ENCODE measurements at regions not wholly inside any gene's neighbourhood (a gene's known extent, or its start where the extent isn't known, plus 50 kb on each side); places are given as distances from the start of the nearest gene placed in this dataset.
"Not testable (repeated sequence)": the region's sequence is repeated elsewhere in the genome, so short reads cannot be mapped to it uniquely, and the experiment has no call there.

- Histone ChIP-seq H3K4me3 (ENCODE audit: low read depth, low read length) (no peak overlapping the region), H3K36me3 (ENCODE audit: insufficient read depth) (no peaks in the 10 kb centered on the region), H3K4me1 (ENCODE audit: insufficient read depth) (no peaks in the 10 kb centered on the region), H3K27ac (ENCODE audit: low read depth) (no peak overlapping the region)
- DNase-seq (ENCODE audit: extremely low spot score), result no peak
Measured at GRCh38 chr6:118367314-118367713, 180.8 kb upstream of the PLN start.

DNA sequence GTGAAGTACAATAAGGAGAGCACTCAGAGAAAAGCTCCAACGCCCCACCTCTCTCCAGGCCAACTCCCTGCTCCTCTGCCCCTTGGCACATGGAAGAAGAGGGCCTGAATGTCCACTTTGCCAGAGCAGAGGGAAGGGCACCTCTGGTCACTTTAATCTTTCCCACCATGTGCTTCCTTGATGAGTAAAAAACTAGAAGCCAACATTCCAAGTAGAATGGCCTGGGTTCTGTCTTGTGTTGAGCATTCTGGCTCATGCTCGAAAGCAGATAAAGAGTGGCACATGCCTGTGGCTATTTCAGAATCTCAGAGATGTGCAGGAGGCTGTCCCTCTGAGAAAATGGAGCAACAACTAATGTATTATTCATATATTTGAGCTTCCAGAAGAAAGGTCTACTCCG is 177.4 kb upstream of the PLN start:
- H3K4me1 ChIP-seq (ENCODE audit: insufficient read depth), result no peaks in the 10 kb centered on the region
- WGBS, result 89% methylated on average over 3 of the region's 3 CpGs
- no peak overlapping the region for H3K27ac ChIP-seq (ENCODE audit: low read depth)
- H3K36me3 ChIP-seq (ENCODE audit: insufficient read depth), result no peaks in the 10 kb centered on the region
- no peak overlapping the region for H3K4me3 ChIP-seq (ENCODE audit: low read depth, low read length)
- no peak for DNase-seq (ENCODE audit: extremely low spot score)

GRCh38 chr6:118371955-118372354 is 176.1 kb upstream of the PLN start:
- H3K27ac ChIP-seq (ENCODE audit: low read depth), result no peak overlapping the region
- 83% methylated on average over 1 of the region's 1 CpG for WGBS
- no peak for DNase-seq (ENCODE audit: extremely low spot score)
- no peaks in the 10 kb centered on the region for H3K36me3 ChIP-seq (ENCODE audit: insufficient read depth)
- no peak overlapping the region for H3K4me3 ChIP-seq (ENCODE audit: low read depth, low read length)
- no peaks in the 10 kb centered on the region for H3K4me1 ChIP-seq (ENCODE audit: insufficient read depth)

- Histone ChIP-seq H3K4me1 (ENCODE audit: insufficient read depth) (no peaks in the 10 kb centered on the region), H3K36me3 (ENCODE audit: insufficient read depth) (no peaks in the 10 kb centered on the region), H3K4me3 (ENCODE audit: low read depth, low read length) (no peak overlapping the region), H3K27ac (ENCODE audit: low read depth) (no peak overlapping the region)
- DNase-seq (ENCODE audit: extremely low spot score), result no peak
Measured at GRCh38 chr6:118372413-118372812, 175.7 kb upstream of the PLN start.

- WGBS, result 71% methylated on average over 15 of the region's 15 CpGs
- Histone ChIP-seq H3K4me3 (ENCODE audit: low read depth, low read length) (no peak overlapping the region), H3K4me1 (ENCODE audit: insufficient read depth) (no peaks in the 10 kb centered on the region), H3K36me3 (ENCODE audit: insufficient read depth) (no peaks in the 10 kb centered on the region), H3K27ac (ENCODE audit: low read depth) (no peak overlapping the region)
- no peak for DNase-seq (ENCODE audit: extremely low spot score)
Measured at GRCh38 chr6:118377711-118378414, 170.2 kb upstream of the PLN start.

DNA sequence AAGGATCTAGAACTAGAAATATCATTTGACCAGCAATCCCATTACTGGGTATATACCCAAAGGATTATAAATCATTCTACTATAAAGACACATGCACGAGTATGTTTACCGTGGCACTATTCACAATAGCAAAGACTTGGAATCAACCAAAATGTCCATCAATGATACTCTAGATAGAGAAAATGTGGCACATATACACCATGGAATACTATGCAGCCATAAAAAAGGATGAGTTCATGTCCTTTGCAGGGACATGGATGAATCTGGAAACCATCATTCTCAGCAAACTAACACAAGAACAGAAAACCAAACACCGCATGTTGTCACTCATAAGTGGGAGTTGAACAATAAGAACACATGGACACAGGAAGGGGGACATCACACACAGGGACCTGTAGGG is 167.5 kb upstream of the PLN start:
- not testable (repeated sequence) for H3K27ac ChIP-seq (ENCODE audit: low read depth); DNase-seq (ENCODE audit: extremely low spot score); H3K4me3 ChIP-seq (ENCODE audit: low read depth, low read length); H3K4me1 ChIP-seq (ENCODE audit: insufficient read depth); H3K36me3 ChIP-seq (ENCODE audit: insufficient read depth)
- 97% methylated on average over 3 of the region's 3 CpGs for WGBS

- 50% methylated on average over 3 of the region's 3 CpGs for WGBS
- Histone ChIP-seq H3K36me3 (ENCODE audit: insufficient read depth) (no peaks in the 10 kb centered on the region), H3K4me1 (ENCODE audit: insufficient read depth) (no peaks in the 10 kb centered on the region), H3K27ac (ENCODE audit: low read depth) (no peak overlapping the region), H3K4me3 (ENCODE audit: low read depth, low read length) (no peak overlapping the region)
- no peak for DNase-seq (ENCODE audit: extremely low spot score)
Measured at GRCh38 chr6:118382126-118382525, 166.0 kb upstream of the PLN start.

GRCh38 chr6:118383924-118384323 is 164.2 kb upstream of the PLN start:
- Histone ChIP-seq H3K4me3 (ENCODE audit: low read depth, low read length) (no peak overlapping the region), H3K4me1 (ENCODE audit: insufficient read depth) (no peaks in the 10 kb centered on the region), H3K36me3 (ENCODE audit: insufficient read depth) (no peaks in the 10 kb centered on the region), H3K27ac (ENCODE audit: low read depth) (no peak overlapping the region)
- WGBS, result 92% methylated on average over 1 of the region's 1 CpG
- no peak for DNase-seq (ENCODE audit: extremely low spot score)

DNA sequence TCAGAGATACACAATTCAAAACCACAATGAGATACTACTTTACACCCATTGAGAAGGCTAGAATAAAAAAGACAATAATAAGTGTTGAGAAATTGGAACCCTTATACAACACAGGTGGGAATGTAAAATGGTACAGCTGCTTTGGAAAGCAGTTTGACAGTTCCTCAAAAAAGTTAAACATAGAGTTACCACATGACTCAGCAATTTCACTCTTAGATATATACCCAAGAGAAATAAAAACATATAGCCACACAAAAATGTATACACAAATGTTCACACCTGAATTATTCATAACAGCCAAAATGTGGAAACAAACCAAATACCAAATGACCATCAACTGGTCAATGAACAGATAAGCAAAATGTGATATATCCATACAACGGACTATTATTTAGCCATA is 161.1 kb upstream of the PLN start:
- Histone ChIP-seq H3K4me1 (ENCODE audit: insufficient read depth) (no peaks in the 10 kb centered on the region), H3K36me3 (ENCODE audit: insufficient read depth) (no peaks in the 10 kb centered on the region), H3K4me3 (ENCODE audit: low read depth, low read length) (no peak overlapping the region), H3K27ac (ENCODE audit: low read depth) (no peak overlapping the region)
- DNase-seq (ENCODE audit: extremely low spot score), result no peak
- WGBS, result 100% methylated on average over 1 of the region's 1 CpG

DNA sequence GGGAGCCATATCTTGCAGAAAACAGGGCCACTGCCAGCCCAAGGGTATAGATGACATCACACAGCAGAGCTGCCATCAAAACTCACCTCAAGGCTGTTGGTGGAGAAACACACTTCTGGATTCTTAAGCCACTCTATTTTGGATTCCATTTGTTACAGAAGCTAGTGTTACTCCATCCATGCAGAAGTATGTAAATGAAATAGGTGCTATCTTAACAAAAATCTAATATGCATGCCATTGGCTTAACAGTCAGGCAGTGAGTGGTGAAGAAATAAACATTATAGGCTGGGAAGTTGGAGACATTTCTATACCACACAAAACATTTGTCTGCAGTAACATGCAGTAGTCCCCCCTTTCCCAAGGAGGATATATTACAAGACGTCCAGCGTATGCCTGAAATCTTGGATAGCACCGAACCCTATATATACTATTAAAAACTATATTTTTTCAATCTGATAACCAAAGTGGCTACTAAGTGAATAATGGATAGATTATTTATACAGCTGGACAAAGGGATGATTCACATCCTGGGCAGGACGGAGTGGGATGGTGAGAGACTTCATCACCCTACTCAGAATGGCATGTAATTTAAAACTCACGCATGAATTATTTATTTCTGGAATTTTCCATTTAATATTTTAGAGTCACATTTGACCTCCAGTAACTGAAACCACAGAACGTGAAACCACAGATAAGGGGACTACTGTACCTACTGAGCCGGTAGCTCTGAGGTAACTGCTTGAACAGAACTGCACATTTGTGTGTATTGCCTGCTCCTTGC is 160.0 kb upstream of the PLN start:
- Histone ChIP-seq H3K36me3 (ENCODE audit: insufficient read depth) (no peaks in the 10 kb centered on the region), H3K4me1 (ENCODE audit: insufficient read depth) (no peaks in the 10 kb centered on the region), H3K27ac (ENCODE audit: low read depth) (no peak overlapping the region), H3K4me3 (ENCODE audit: low read depth, low read length) (no peak overlapping the region)
- no peak for DNase-seq (ENCODE audit: extremely low spot score)
- 62% methylated on average over 7 of the region's 7 CpGs for WGBS

DNA sequence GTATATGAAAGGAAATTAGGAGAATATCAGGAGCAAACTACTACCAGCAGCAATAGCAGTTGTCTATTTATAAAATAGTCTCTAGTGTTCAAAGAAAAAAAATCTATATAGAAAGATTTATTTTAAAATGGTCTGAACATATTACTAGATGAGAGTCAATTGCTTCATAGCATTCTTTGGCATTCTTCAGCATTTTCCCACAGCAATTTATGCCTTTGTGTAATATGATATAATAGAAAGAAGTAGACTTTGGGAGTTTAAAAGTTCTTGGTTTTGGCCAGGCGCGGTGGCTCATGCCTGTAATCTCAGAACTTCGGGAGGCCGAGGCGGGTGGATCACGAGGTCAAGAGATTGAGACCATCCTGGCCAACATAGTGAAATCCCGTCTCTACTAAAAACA is 157.0 kb upstream of the PLN start:
- Histone ChIP-seq H3K36me3 (ENCODE audit: insufficient read depth) (no peaks in the 10 kb centered on the region), H3K4me3 (ENCODE audit: low read depth, low read length) (no peak overlapping the region), H3K27ac (ENCODE audit: low read depth) (no peak overlapping the region), H3K4me1 (ENCODE audit: insufficient read depth) (no peaks in the 10 kb centered on the region)
- WGBS, result 94% methylated on average over 7 of the region's 7 CpGs
- no peak for DNase-seq (ENCODE audit: extremely low spot score)

DNA sequence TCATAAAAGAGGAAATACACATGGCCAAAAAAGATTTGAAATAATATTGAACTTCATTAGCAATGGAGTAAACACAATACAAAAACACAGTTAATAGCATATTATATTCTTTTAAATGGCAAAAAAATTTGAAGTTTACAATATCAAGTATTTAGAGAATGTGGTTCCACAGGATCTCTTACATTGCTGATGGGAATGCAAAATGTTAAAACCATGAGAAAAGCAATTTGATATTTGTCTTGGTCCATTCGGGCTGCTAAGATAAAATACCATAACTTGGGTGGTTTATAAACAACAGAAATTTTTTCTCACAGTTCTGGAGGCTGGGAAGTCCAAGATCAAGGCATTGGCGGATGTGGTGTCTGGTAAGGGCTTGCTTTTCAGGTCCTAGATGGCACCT is 154.0 kb upstream of the PLN start:
- Histone ChIP-seq H3K36me3 (ENCODE audit: insufficient read depth) (no peaks in the 10 kb centered on the region), H3K4me3 (ENCODE audit: low read depth, low read length) (no peak overlapping the region), H3K27ac (ENCODE audit: low read depth) (peak overlapping the region; percentile 45), H3K4me1 (ENCODE audit: insufficient read depth) (no peaks in the 10 kb centered on the region)
- no peak for DNase-seq (ENCODE audit: extremely low spot score)
- 76% methylated on average over 2 of the region's 2 CpGs for WGBS

DNA sequence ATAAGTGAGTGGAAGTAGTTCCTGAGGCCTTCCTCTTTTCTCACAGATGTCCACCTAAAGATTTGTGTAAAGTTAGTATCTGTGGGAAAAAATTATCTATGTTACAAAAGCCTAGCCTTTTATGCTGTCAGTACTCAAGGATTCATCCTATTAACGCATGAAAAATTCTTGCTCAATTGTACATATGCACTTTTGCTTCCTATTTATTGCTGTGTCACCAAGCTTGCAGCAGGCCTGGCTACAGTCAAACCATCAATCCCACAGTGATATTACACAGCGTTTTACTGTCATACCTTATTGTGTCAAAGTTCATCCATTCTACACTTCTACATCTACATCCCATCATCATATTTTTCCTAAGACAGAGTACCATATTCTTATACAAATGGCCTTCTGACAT is 151.1 kb upstream of the PLN start:
- WGBS, result 93% methylated on average over 2 of the region's 2 CpGs
- Histone ChIP-seq H3K4me1 (ENCODE audit: insufficient read depth) (no peaks in the 10 kb centered on the region), H3K27ac (ENCODE audit: low read depth) (no peak overlapping the region), H3K4me3 (ENCODE audit: low read depth, low read length) (no peak overlapping the region), H3K36me3 (ENCODE audit: insufficient read depth) (no peaks in the 10 kb centered on the region)
- DNase-seq (ENCODE audit: extremely low spot score), result no peak

- no peak for DNase-seq (ENCODE audit: extremely low spot score)
- H3K27ac ChIP-seq (ENCODE audit: low read depth), result no peak overlapping the region
- WGBS, result 38% methylated on average over 1 of the region's 1 CpG
Measured at GRCh38 chr6:118397671-118398465, 150.2 kb upstream of the PLN start.

More at GRCh38 chr6:118397671-118398465, 150.2 kb upstream of the PLN start:
- Histone ChIP-seq H3K4me3 (ENCODE audit: low read depth, low read length) (no peak overlapping the region), H3K36me3 (ENCODE audit: insufficient read depth) (no peaks in the 10 kb centered on the region), H3K4me1 (ENCODE audit: insufficient read depth) (no peaks in the 10 kb centered on the region)

Measured in urinary bladder (tissue), 3 donors.